ENCODE measurements at regions not wholly inside any gene's neighbourhood (a gene's known extent, or its start where the extent isn't known, plus 50 kb on each side); places are given as distances from the start of the nearest gene placed in this dataset.
"Not testable (repeated sequence)": the region's sequence is repeated elsewhere in the genome, so short reads cannot be mapped to it uniquely, and the experiment has no call there.

- TF ChIP-seq POLR2A, CTCF, EP300 (IDR thresholded peaks at IDR 0.05): not testable (repeated sequence)
These were observed 201.2 kb downstream of the PYDC2 start for GRCh38 chr3:191662150-191662549.

Data from ovary (tissue), 3 donors.